Esophagus squamous epithelium (tissue), 5 donors: ENCODE measurements at regions not wholly inside any gene's neighbourhood (a gene's known extent, or its start where the extent isn't known, plus 50 kb on each side); places are given as distances from the start of the nearest gene placed in this dataset.
A peak's percentile ranks its signal among the peaks of the same experiment; 100 is the strongest.

Source experiments
- DNase-seq: peaks from one replicate; lab custom pipeline; 2025; lab: John Stamatoyannopoulos, UW
- H3K27ac ChIP-seq, 4 donors: fragments of 200-600 bp; sonication (generic); one replicate each; pipeline ENCODE4 v1.5.1; 2016 to 2019; ENCODE audit warnings: mild to moderate bottlenecking in 1 of 4
- H3K27me3 ChIP-seq, 4 donors: fragments of 200-600 bp; sonication (generic); 1 replicate in 3 of 4; 2 replicates in 1 of 4; pipeline versions ENCODE4 v1.5.1 to v1.6.0; 2017 to 2021; ENCODE audit warnings: antibody characterized with exemption in 1 of 4
- H3K36me3 ChIP-seq, 3 donors: fragments of 200-600 bp; sonication (generic); one replicate each; pipeline ENCODE4 v1.5.1; 2016 to 2019
- H3K4me1 ChIP-seq, 3 donors: fragments of 200-600 bp; sonication (generic); one replicate each; pipeline ENCODE4 v1.5.1; 2017 to 2019
- H3K4me3 ChIP-seq, 4 donors: fragments of 200-600 bp; sonication (generic); 1 replicate in 3 of 4; 2 replicates in 1 of 4; pipeline ENCODE4 v1.5.1; 2016 to 2019; ENCODE audit warnings: mild to moderate bottlenecking in 2 of 4, moderate library complexity in 1 of 4
- H3K9me3 ChIP-seq, 3 donors: fragments of 200-600 bp; sonication (generic); one replicate each; pipeline ENCODE4 v1.5.1; 2016 to 2019
- CTCF ChIP-seq, 6 experiments: fragments of 450-650 bp in 4 of 6; fragments of 200-600 bp in 2 of 6; sonication (generic) in 2 of 6; IDR thresholded peaks; one replicate each; pipeline ENCODE4 v1.5.1; 2016 to 2019; ENCODE audit warnings: antibody characterized with exemption in 6 of 6, mild to moderate bottlenecking in 4 of 6, moderate library complexity in 4 of 6
- POLR2A ChIP-seq, 4 donors: fragments of 450-650 bp; IDR thresholded peaks; one replicate each; pipeline ENCODE4 v1.6.1; 2017; ENCODE audit warnings: antibody characterized with exemption in 4 of 4, mild to moderate bottlenecking in 4 of 4, moderate library complexity in 3 of 4
- WGBS, 2 donors: methylation state at CpG; one replicate each; pipeline ENCODE4 v1.1.5; 2018; 5-methylcytosine and 5-hydroxymethylcytosine counted together
- intact Hi-C: fragments of 100-400 bp; cut with DNase I; formaldehyde crosslinking; loops from one replicate; pipeline ENCODE4 v1.15.0; 2022
- donor health status: DM: yes; HTN: yes; CAD: no.

DNA sequence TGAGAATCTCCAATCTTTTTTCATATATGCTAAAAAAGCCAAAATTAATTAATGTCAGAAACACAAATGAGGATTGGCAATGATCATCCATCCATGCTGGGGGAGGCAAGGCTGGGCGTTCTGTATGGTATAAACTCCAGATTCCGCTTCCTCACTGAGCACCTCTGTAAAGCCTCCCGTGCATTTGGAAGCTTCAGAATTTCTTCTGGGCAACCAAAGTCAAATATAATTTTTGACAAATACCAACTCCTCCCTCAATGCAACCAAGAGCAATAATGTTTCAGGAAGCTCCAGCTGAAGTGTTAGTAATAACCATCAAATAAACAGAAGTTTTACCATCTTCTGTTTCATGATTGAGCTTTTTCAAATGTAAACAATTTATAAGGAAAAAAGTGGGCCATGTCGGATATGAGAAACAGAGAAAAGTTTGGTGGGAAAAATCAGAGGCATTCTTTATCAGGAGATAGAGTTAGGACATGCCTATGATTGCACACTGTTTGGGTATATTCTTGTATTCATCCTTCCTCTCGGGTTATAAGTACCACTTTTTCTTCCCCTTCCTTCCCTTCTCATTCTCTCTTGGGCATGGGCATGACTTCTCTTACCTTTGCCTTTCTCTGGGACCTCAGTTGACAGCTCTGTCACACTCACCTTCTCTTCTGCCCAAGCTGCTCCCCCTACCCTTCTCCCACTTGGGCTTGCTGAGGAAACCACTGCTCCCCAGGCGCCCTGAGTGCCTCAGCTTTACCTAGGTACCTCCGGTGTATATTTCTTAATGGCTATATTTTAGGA, 149.5 kb upstream of the ZEB2 start:
- no peak for DNase-seq
- WGBS, 2 donors = 81 to 87% methylated on average over 7 of the region's 7 CpGs

DNA sequence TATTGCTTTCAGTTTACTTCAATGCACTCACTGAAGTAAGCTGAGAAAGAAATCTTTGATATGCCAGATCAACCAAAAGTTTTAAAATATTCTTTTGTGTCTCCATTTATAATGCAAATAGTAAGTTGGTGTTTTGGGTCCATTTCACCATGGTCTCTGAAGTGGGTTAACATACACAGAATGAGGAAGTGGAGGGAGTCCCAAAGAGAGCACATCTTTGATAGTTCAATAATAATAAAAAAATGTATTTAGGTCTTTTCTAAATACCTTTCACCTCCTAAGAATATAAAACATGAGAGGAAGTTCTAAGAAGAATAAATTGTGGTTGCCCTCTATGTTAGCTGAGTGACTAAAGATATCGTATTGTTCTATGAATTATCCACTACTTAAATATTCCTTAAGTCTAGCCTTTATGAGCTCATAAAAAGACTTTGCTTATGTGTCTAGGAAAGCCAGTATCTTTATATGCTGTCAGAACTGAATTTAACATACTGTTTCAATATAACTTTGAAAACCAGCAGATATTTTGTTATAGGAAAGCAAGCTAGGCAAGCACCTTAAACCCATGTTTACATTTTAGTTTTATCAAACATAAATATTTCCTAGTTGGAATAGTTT, 148.7 kb upstream of the ZEB2 start:
- intact Hi-C loops = no loop called here
- TF ChIP-seq CTCF (IDR thresholded peaks at IDR 0.05) = no peak
- TF ChIP-seq POLR2A (IDR thresholded peaks at IDR 0.05) = no peak
- Histone ChIP-seq H3K4me1 (no peaks in the 10 kb centered on the region), H3K27me3 (no peaks in the 10 kb centered on the region), H3K9me3 (no peaks in the 10 kb centered on the region), H3K27ac (no peak overlapping the region), H3K4me3 (no peak overlapping the region), H3K36me3 (no peaks in the 10 kb centered on the region)
- WGBS, 2 donors = 90% methylated on average over 1 of the region's 1 CpG
- DNase-seq = no peak

More for the DNA sequence above, 149.5 kb upstream of the ZEB2 start:
- no peak overlapping the region for H3K27ac ChIP-seq
- no peaks in the 10 kb centered on the region for H3K4me1 ChIP-seq
- no peaks in the 10 kb centered on the region for H3K27me3 ChIP-seq
- H3K36me3 ChIP-seq = no peaks in the 10 kb centered on the region
- H3K9me3 ChIP-seq = no peaks in the 10 kb centered on the region
- H3K4me3 ChIP-seq = no peak overlapping the region
- no peak for TF ChIP-seq POLR2A (IDR thresholded peaks at IDR 0.05)
- no peak for TF ChIP-seq CTCF (IDR thresholded peaks at IDR 0.05)
- intact Hi-C loops = no loop called here

DNA sequence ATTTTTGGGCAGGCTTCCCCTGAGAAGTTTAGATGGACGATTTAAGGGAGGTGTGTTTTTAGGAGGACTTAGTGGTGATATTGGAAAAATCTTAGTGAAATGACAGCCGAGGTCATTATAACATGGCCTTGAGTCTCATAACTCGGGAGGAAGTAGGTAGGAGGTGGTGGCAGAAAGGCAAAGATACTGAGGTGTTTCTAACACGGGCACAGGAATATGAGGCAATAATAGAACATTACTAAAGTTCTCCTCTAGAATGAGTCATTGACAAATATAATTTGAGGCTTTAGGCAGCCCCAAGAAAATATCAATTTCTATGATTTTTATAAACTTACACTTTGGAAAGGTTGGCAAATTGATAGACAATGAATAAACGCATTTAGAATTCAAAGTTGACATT, 146.1 kb upstream of the ZEB2 start:
- intact Hi-C loops = no loop called here
- 61 to 71% methylated on average over 5 of the region's 5 CpGs for WGBS, 2 donors
- Histone ChIP-seq H3K4me3 (no peak overlapping the region), H3K27me3 (no peaks in the 10 kb centered on the region), H3K4me1 (no peaks in the 10 kb centered on the region), H3K9me3 (no peaks in the 10 kb centered on the region), H3K36me3 (no peaks in the 10 kb centered on the region), H3K27ac (no peak overlapping the region)
- no peak for TF ChIP-seq POLR2A (IDR thresholded peaks at IDR 0.05)
- TF ChIP-seq CTCF (IDR thresholded peaks at IDR 0.05) = no peak
- no peak for DNase-seq

DNA sequence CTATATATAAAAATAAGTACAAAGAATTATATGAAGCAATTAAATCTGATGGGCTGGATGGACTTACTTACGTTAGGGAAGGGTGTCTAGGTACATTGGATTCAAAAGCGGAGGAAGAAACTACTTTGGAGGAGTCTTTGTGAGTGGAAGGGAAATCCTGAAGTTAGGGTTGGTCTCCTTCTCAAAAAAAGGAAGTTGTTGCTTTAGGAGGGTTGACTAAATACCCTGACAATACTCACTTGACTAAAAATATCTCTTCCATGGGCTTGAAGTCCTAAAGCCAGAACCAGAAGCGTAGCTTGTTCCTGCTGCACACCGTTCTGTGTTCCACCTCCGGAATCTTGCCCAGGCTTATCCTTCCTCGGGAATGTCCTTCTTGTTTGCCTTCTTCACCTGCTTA, 143.3 kb upstream of the ZEB2 start:
- TF ChIP-seq CTCF (IDR thresholded peaks at IDR 0.05) (no peak), POLR2A (IDR thresholded peaks at IDR 0.05) (no peak)
- Histone ChIP-seq H3K27ac (peak overlapping the region in 1 of 4 donors; percentile 49), H3K4me1 (peaks cover 0 to 18% (median 13%) of the 10 kb centered on the region in 3 donors), H3K36me3 (no peaks in the 10 kb centered on the region), H3K27me3 (no peaks in the 10 kb centered on the region), H3K4me3 (no peak overlapping the region), H3K9me3 (no peaks in the 10 kb centered on the region)
- WGBS, 2 donors = 71% methylated on average over 6 of the region's 6 CpGs
- no peak for DNase-seq
- intact Hi-C loops = no loop called here
